ENCODE measurements at regions not wholly inside any gene's neighbourhood (a gene's known extent, or its start where the extent isn't known, plus 50 kb on each side); places are given as distances from the start of the nearest gene placed in this dataset.

GRCh38 chr2:215758691-215759090, 254.7 kb downstream of the MREG start:
- DNase-seq, result peak; percentile 82
- Histone ChIP-seq H3K27ac (peak overlapping the region; percentile 77), H3K9ac (peak overlapping the region; percentile 59), H3K9me2 (ENCODE audit: insufficient read depth) (no peaks in the 10 kb centered on the region), H3K9me3 (ENCODE audit: low read depth) (no peaks in the 10 kb centered on the region), H3F3A (ENCODE audit: insufficient read depth) (peaks cover 35% of the 10 kb centered on the region), H4K20me1 (ENCODE audit: insufficient read depth) (no peaks in the 10 kb centered on the region), H3K79me2 (ENCODE audit: insufficient read depth) (0 out of 2 replicates have a peak, but pooled peaks cover 6% of the 10 kb centered on the region), H3K4me3 (peak overlapping the region; percentile 45), H3K4me2 (ENCODE audit: unreplicated experiment) (peak overlapping the region; percentile 68), H3K36me3 (ENCODE audit: low read depth) (no peaks in the 10 kb centered on the region), H3K27me3 (replicated peaks; ENCODE audit: insufficient read depth) (no peaks in the 10 kb centered on the region), H3K4me1 (ENCODE audit: insufficient read depth) (peaks cover 41% of the 10 kb centered on the region), H2AFZ (peak overlapping the region; percentile 20; the same call in 1 of the 2 replicates)
- TF ChIP-seq EZH2phosphoT487 (IDR thresholded peaks at IDR 0.05; ENCODE audit: insufficient read depth, low read depth) (no peak), EZH2 (IDR thresholded peaks at IDR 0.05; ENCODE audit: insufficient read depth, poor library complexity, severe bottlenecking) (no peak)
- WGBS, 2 experiments (ENCODE audit: low coverage in 1 of 2, low lambda C conversion rate in 2 of 2, missing lambda C conversion rate in 2 of 2), result 59 to 65% methylated on average over 4 of the region's 4 CpGs
- in situ Hi-C loops (cut with MboI), result no loop called here

GRCh38 chr2:215756346-215756730, 257.0 kb downstream of the MREG start:
- Histone ChIP-seq H3K4me1 (ENCODE audit: insufficient read depth) (peaks cover 54% of the 10 kb centered on the region), H3K9me3 (ENCODE audit: low read depth) (no peaks in the 10 kb centered on the region), H3K9ac (no peak overlapping the region), H3K27ac (no peak overlapping the region; the same call in 1 of the 2 replicates), H3K36me3 (ENCODE audit: low read depth) (no peaks in the 10 kb centered on the region), H4K20me1 (ENCODE audit: insufficient read depth) (no peaks in the 10 kb centered on the region), H3F3A (ENCODE audit: insufficient read depth) (peaks cover 56% of the 10 kb centered on the region), H3K9me2 (ENCODE audit: insufficient read depth) (no peaks in the 10 kb centered on the region), H2AFZ (0 out of 2 replicates have a peak overlapping the region, but pooled peaks have one; percentile 5), H3K79me2 (ENCODE audit: insufficient read depth) (0 out of 2 replicates have a peak, but pooled peaks cover 6% of the 10 kb centered on the region), H3K27me3 (replicated peaks; ENCODE audit: insufficient read depth) (no peaks in the 10 kb centered on the region), H3K4me2 (ENCODE audit: unreplicated experiment) (no peak overlapping the region), H3K4me3 (no peak overlapping the region)
- no peak for DNase-seq
- no peak for TF ChIP-seq EZH2 (IDR thresholded peaks at IDR 0.05; ENCODE audit: insufficient read depth, poor library complexity, severe bottlenecking)
- in situ Hi-C loops (cut with MboI), result no loop called here
- WGBS, 2 experiments (ENCODE audit: low coverage in 1 of 2, low lambda C conversion rate in 2 of 2, missing lambda C conversion rate in 2 of 2), result 92 to 96% methylated on average over 2 of the region's 2 CpGs

- in situ Hi-C loops (cut with MboI), result no loop called here
- 0 out of 2 replicates have a peak, but pooled peaks cover 6% of the 10 kb centered on the region for H3K79me2 ChIP-seq (ENCODE audit: insufficient read depth)
- H3K36me3 ChIP-seq (ENCODE audit: low read depth), result no peaks in the 10 kb centered on the region
- no peak overlapping the region for H3K9ac ChIP-seq
- H3K27me3 ChIP-seq (replicated peaks; ENCODE audit: insufficient read depth), result no peaks in the 10 kb centered on the region
- peak; percentile 47 for DNase-seq
- TF ChIP-seq EZH2phosphoT487 (IDR thresholded peaks at IDR 0.05; ENCODE audit: insufficient read depth, low read depth) (no peak), EZH2 (IDR thresholded peaks at IDR 0.05; ENCODE audit: insufficient read depth, poor library complexity, severe bottlenecking) (no peak)
- H3F3A ChIP-seq (ENCODE audit: insufficient read depth), result peaks cover 62% of the 10 kb centered on the region
- no peaks in the 10 kb centered on the region for H3K9me2 ChIP-seq (ENCODE audit: insufficient read depth)
- 49 to 57% methylated on average over 4 of the region's 4 CpGs for WGBS, 2 experiments (ENCODE audit: low coverage in 1 of 2, low lambda C conversion rate in 2 of 2, missing lambda C conversion rate in 2 of 2)
- H3K4me3 ChIP-seq, result no peak overlapping the region
- no peak overlapping the region for H3K4me2 ChIP-seq (ENCODE audit: unreplicated experiment)
- no peaks in the 10 kb centered on the region for H4K20me1 ChIP-seq (ENCODE audit: insufficient read depth)
- peak overlapping the region; percentile 40 for H3K27ac ChIP-seq
- no peaks in the 10 kb centered on the region for H3K9me3 ChIP-seq (ENCODE audit: low read depth)
- 0 out of 2 replicates have a peak overlapping the region, but pooled peaks have one; percentile 5 for H2AFZ ChIP-seq
- H3K4me1 ChIP-seq (ENCODE audit: insufficient read depth), result peaks cover 59% of the 10 kb centered on the region
Observed at GRCh38 chr2:215755641-215756345, 257.6 kb downstream of the MREG start.

- Histone ChIP-seq H3K9ac (no peak overlapping the region), H3K36me3 (ENCODE audit: low read depth) (no peaks in the 10 kb centered on the region), H3K4me1 (ENCODE audit: insufficient read depth) (peaks cover 59% of the 10 kb centered on the region), H3K27me3 (replicated peaks; ENCODE audit: insufficient read depth) (no peaks in the 10 kb centered on the region), H4K20me1 (ENCODE audit: insufficient read depth) (no peaks in the 10 kb centered on the region), H2AFZ (no peak overlapping the region), H3K27ac (no peak overlapping the region), H3F3A (ENCODE audit: insufficient read depth) (peaks cover 66% of the 10 kb centered on the region), H3K79me2 (ENCODE audit: insufficient read depth) (0 out of 2 replicates have a peak, but pooled peaks cover 6% of the 10 kb centered on the region), H3K4me2 (ENCODE audit: unreplicated experiment) (no peak overlapping the region), H3K4me3 (no peak overlapping the region), H3K9me2 (ENCODE audit: insufficient read depth) (no peaks in the 10 kb centered on the region), H3K9me3 (ENCODE audit: low read depth) (no peaks in the 10 kb centered on the region)
- in situ Hi-C loops (cut with MboI), result no loop called here
- DNase-seq, result no peak
- TF ChIP-seq EZH2phosphoT487 (IDR thresholded peaks at IDR 0.05; ENCODE audit: insufficient read depth, low read depth), result no peak
- WGBS, 2 experiments (ENCODE audit: low coverage in 1 of 2, low lambda C conversion rate in 2 of 2, missing lambda C conversion rate in 2 of 2), result 97 to 99% methylated on average over 3 of the region's 3 CpGs
Observed at GRCh38 chr2:215754546-215754945, 258.8 kb downstream of the MREG start.
